ENCODE measurements at regions not wholly inside any gene's neighbourhood (a gene's known extent, or its start where the extent isn't known, plus 50 kb on each side); places are given as distances from the start of the nearest gene placed in this dataset.
A peak's percentile ranks its signal among the peaks of the same experiment; 100 is the strongest.

DNA sequence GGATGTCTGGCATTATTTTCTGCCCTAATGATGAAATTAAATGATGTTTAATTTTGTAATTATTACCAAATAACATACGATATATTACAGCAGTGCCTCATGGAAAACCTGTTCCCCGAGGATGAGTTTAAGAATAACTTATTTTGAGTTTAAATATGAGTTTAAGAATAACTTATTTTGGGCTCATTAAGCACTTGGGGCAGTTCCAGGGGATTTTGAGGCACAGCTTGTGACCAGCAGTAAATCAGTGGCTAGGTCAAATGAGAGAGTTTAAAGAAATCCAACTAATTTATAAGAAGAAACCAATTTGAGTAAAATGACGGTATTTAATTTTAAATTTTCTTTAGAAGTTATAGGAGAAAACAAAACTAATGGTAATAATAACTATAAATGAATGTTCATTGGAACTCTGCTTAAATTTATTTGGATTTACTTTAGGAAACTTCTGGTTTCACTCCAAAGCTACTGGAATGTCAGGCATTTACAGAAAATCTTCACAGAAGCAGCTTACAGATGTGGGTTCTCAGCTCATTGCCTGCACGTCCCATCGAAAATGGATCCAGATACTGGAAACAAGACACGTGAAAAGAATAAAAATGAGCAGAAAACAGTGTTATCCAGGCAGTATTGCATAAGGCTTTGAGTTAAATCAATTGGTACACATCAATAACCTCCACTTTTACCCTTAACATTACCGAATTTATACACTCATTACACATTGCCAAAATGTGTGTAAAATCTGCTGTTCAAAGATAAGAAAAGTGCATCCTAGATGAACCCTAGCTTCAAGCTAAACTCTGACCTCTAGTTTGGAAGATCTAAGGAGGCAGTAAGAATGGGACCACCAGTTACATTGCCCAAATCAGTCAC, 784.5 kb upstream of the IGFBP3 start:
- WGBS, 2 donors, result 56 to 59% methylated on average over 7 of the region's 7 CpGs
- peaks cover 10% of the 10 kb centered on the region for H3K4me1 ChIP-seq
- no peak for TF ChIP-seq POLR2A (IDR thresholded peaks at IDR 0.05)
- TF ChIP-seq, protein P1, sequence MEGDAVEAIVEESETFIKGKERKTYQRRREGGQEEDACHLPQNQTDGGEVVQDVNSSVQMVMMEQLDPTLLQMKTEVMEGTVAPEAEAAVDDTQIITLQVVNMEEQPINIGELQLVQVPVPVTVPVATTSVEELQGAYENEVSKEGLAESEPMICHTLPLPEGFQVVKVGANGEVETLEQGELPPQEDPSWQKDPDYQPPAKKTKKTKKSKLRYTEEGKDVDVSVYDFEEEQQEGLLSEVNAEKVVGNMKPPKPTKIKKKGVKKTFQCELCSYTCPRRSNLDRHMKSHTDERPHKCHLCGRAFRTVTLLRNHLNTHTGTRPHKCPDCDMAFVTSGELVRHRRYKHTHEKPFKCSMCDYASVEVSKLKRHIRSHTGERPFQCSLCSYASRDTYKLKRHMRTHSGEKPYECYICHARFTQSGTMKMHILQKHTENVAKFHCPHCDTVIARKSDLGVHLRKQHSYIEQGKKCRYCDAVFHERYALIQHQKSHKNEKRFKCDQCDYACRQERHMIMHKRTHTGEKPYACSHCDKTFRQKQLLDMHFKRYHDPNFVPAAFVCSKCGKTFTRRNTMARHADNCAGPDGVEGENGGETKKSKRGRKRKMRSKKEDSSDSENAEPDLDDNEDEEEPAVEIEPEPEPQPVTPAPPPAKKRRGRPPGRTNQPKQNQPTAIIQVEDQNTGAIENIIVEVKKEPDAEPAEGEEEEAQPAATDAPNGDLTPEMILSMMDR (IDR thresholded peaks at IDR 0.05), result no peak
- intact Hi-C loops (cut with DNase I), result no loop called here
- no peak for DNase-seq
- no peaks in the 10 kb centered on the region for H3K27me3 ChIP-seq
- ATAC-seq, result no peak
- no peaks in the 10 kb centered on the region for H3K9me3 ChIP-seq
- H3K36me3 ChIP-seq (replicated peaks in 1 of 2; ENCODE audit: insufficient read depth in 1 of 2, low read depth in 2 of 2), result no peaks in the 10 kb centered on the region
- no peak overlapping the region for H3K27ac ChIP-seq
- no peak overlapping the region for H3K4me3 ChIP-seq

DNA sequence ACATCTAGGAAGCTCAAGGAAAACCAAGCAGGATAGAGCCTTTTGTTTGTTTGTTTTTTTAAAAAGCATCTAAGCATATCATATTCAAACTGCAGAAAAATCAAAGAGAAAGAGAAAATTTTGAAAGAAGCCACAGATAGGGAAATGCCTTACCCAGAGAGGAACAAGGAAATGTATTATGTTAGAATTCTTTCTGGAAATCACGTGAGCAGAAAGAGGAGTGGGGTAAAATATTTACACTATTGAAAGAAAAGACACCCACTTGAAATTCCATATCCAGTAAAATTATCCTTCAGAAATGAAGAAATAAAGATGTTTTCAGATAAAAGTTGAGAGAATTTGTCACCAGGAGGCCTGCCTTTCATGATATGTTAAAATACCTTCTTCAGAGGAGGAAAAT, 775.7 kb upstream of the IGFBP3 start:
- no peaks in the 10 kb centered on the region for H3K36me3 ChIP-seq (replicated peaks in 1 of 2; ENCODE audit: insufficient read depth in 1 of 2, low read depth in 2 of 2)
- DNase-seq, result no peak
- no peak for ATAC-seq
- 61 to 71% methylated on average over 1 of the region's 1 CpG for WGBS, 2 donors
- H3K9me3 ChIP-seq, result no peaks in the 10 kb centered on the region
- H3K4me1 ChIP-seq, result peaks cover 9% of the 10 kb centered on the region
- H3K4me3 ChIP-seq, result no peak overlapping the region
- no peaks in the 10 kb centered on the region for H3K27me3 ChIP-seq
- intact Hi-C loops (cut with DNase I), result no loop called here
- TF ChIP-seq POLR2A (IDR thresholded peaks at IDR 0.05), result no peak
- TF ChIP-seq, protein P1 (IDR thresholded peaks at IDR 0.05), result no peak
- no peak overlapping the region for H3K27ac ChIP-seq

DNA sequence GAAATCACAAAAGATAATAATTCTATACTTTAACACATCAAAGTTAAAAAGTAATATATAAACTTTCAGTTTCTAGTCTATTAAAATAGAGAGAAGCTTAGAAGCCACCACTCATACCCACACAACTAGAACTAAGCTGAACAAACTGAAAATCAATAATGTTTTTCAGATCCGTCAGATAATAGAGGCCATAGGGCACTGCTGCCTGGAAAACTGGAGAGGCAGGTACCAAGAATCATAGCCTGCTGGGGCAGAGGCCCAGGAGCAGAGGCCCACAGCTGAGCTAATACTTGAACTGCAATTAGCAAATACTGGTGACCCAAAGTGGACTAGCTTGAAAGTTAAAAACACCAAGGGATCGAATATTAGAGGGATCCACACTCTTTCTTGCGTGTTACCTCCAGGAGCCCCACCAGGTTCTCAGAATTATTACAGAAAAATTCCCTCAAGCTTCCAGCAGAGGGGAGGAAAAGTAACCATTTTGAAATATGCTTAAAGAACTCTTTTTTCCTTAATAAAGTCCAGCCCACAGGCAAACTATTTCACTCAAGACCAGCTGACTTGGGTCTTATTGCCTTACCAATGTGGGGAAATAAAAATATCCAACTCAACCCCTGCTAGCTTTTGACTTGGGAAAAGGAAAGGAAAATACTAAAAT, 774.1 kb upstream of the IGFBP3 start:
- TF ChIP-seq, protein P1 (IDR thresholded peaks at IDR 0.05), result peak in 4 of 7 experiments; percentile 12 to 38 (median 26)
- no peak for TF ChIP-seq POLR2A (IDR thresholded peaks at IDR 0.05)
- peaks cover 9% of the 10 kb centered on the region for H3K4me1 ChIP-seq
- no peaks in the 10 kb centered on the region for H3K36me3 ChIP-seq (replicated peaks in 1 of 2; ENCODE audit: insufficient read depth in 1 of 2, low read depth in 2 of 2)
- intact Hi-C loops (cut with DNase I), result no loop called here
- no peaks in the 10 kb centered on the region for H3K9me3 ChIP-seq
- no peak overlapping the region for H3K4me3 ChIP-seq
- peak; percentile 99 for ATAC-seq
- peak; percentile 70 to 73 (median 71) for DNase-seq
- H3K27ac ChIP-seq, result peak overlapping the region; percentile 3 to 72 (median 44)
- no peaks in the 10 kb centered on the region for H3K27me3 ChIP-seq
- 9 to 24% methylated on average over 3 of the region's 3 CpGs for WGBS, 2 donors

DNA sequence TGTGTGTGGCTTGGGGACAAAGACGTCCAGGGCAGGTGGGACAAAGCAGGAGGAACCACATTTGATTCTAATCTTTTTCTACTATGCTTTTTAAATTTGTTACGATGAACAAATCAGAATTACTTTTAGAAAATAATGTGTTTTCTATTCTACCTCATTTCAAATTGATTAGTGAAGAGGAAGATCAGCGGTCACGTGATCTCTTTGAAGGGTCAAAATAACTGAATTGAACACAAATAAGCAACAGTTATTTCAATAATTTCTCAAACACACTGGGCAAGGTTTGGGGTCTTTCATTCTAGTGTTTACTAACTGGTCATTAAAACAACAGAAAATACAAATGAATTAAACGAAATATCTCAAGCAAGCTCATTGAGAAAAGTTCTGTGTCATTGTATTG, 773.0 kb upstream of the IGFBP3 start:
- DNase-seq, result no peak
- H3K27ac ChIP-seq, result no peak overlapping the region
- peaks cover 9% of the 10 kb centered on the region for H3K4me1 ChIP-seq
- H3K36me3 ChIP-seq (replicated peaks in 1 of 2; ENCODE audit: insufficient read depth in 1 of 2, low read depth in 2 of 2), result no peaks in the 10 kb centered on the region
- H3K27me3 ChIP-seq, result no peaks in the 10 kb centered on the region
- H3K4me3 ChIP-seq, result no peak overlapping the region
- H3K9me3 ChIP-seq, result no peaks in the 10 kb centered on the region
- TF ChIP-seq, protein P1 (IDR thresholded peaks at IDR 0.05), result no peak
- TF ChIP-seq POLR2A (IDR thresholded peaks at IDR 0.05), result no peak
- 70 to 87% methylated on average over 5 of the region's 5 CpGs for WGBS, 2 donors
- ATAC-seq, result no peak
- intact Hi-C loops (cut with DNase I), result no loop called here
